Cardiac muscle cell (in vitro differentiated cells and primary cell): ENCODE measurements at regions not wholly inside any gene's neighbourhood (a gene's known extent, or its start where the extent isn't known, plus 50 kb on each side); places are given as distances from the start of the nearest gene placed in this dataset.

Source experiments
- DNase-seq, 2 donors: peaks; one replicate each; pipeline versions ENCODE4 v3.0.0 to v3.0.0-alpha.2; 2010 to 2017; ENCODE audit warnings: low read depth in 1 of 2, low spot score in 1 of 2
- H3K27ac ChIP-seq: fragments of 200-600 bp; sonication (generic); 2 replicates; pipeline ENCODE4 v1.5.1; 2016
- H3K27me3 ChIP-seq: fragments of 200-600 bp; sonication (generic); 2 replicates; pipeline ENCODE4 v1.6.0; 2016; ENCODE audit warnings: control low read depth
- H3K36me3 ChIP-seq: fragments of 200-600 bp; sonication (generic); 2 replicates; pipeline ENCODE4 v1.5.1; 2016; ENCODE audit warnings: control low read depth
- H3K4me1 ChIP-seq: fragments of 200-600 bp; sonication (generic); 2 replicates; pipeline ENCODE4 v1.8.1; 2017; ENCODE audit warnings: low read depth, mild to moderate bottlenecking, mixed run types
- H3K4me3 ChIP-seq: fragments of 200-600 bp; sonication (generic); 2 replicates; pipeline ENCODE4 v1.5.1; 2016; ENCODE audit warnings: mild to moderate bottlenecking
- H3K9me3 ChIP-seq: fragments of 200-600 bp; sonication (generic); 2 replicates; pipeline ENCODE4 v1.5.1; 2017; ENCODE audit warnings: low read depth, mild to moderate bottlenecking, control low read depth
- TF ChIP-seq, protein P1 (sequence below): IDR thresholded peaks from 2 replicates; pipeline ENCODE4 v1.5.1; 2012; ENCODE audit warnings: low read depth, mild to moderate bottlenecking, low read length

DNA sequence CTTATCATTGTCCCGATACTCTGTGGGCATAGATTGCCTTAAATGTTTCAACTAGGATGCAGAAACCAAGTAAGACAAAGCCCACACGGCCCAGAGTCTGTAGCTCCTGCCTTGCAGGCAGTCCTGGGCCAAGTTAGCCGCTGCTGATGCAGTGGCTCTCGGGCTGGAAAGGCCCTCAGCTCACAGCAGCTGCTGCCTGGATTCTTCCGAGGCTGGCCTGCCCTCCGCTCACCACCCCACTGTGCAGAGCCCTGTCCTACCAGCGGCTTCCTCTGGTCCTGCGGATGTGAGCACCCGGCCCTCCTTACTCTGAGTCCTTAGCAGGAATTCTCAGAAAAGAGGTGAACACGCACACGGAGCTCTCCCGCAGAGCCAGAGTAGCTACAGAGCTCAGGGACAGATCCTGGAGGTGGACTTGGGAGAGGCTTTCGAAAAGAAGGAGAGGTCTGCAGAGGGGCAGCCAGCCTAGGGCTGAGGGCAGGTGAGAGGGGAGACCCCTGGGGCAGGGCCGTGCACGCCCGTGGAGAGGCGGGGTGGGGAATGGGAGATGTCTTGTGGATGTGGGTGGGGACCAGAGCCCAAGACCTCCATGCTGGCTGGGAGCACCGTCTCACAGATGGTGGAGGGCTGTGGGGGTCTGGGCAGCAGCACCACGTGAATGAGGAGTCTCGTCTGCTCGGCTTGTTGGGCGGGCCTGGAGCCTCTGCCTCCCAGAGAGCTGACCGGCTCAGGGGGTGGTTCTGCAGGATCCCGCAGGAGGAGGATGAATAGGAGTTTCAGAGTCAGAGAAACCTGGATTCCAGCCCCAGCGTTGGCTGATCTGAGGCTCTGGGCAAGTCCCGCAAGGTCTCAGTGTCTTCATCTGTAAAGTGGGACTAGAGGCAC lies 117.4 kb upstream of the B3GAT1 start:
- H3K27me3 ChIP-seq: no peaks in the 10 kb centered on the region
- H3K4me1 ChIP-seq: no peaks in the 10 kb centered on the region
- TF ChIP-seq, protein P1, sequence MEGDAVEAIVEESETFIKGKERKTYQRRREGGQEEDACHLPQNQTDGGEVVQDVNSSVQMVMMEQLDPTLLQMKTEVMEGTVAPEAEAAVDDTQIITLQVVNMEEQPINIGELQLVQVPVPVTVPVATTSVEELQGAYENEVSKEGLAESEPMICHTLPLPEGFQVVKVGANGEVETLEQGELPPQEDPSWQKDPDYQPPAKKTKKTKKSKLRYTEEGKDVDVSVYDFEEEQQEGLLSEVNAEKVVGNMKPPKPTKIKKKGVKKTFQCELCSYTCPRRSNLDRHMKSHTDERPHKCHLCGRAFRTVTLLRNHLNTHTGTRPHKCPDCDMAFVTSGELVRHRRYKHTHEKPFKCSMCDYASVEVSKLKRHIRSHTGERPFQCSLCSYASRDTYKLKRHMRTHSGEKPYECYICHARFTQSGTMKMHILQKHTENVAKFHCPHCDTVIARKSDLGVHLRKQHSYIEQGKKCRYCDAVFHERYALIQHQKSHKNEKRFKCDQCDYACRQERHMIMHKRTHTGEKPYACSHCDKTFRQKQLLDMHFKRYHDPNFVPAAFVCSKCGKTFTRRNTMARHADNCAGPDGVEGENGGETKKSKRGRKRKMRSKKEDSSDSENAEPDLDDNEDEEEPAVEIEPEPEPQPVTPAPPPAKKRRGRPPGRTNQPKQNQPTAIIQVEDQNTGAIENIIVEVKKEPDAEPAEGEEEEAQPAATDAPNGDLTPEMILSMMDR: no peak
- H3K9me3 ChIP-seq: no peaks in the 10 kb centered on the region
- DNase-seq: no peak
- no peak overlapping the region for H3K27ac ChIP-seq
- no peaks in the 10 kb centered on the region for H3K36me3 ChIP-seq
- H3K4me3 ChIP-seq: no peak overlapping the region

DNA sequence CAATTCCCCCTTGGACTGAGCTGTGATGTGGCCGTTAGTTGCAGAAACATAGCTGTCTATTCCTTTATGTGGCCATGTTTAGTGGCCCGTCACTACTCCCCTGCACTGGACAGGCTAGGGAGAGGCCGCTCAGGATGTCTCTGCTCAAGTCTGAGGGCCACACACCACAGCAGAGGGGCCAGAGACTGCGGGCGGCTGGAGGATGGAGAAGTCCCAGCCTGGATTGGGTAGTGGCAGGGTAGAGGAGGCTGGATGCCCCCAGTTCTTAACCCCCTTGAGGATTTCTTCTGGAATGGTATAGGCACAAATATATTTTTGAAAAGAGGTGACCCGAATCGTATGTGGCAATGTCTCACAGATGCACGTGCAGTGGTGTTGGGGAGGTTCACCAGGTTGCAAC lies 116.4 kb upstream of the B3GAT1 start:
- TF ChIP-seq, protein P1: no peak
- H3K4me1 ChIP-seq: no peaks in the 10 kb centered on the region
- no peak overlapping the region for H3K4me3 ChIP-seq
- no peak overlapping the region for H3K27ac ChIP-seq
- no peak for DNase-seq
- H3K27me3 ChIP-seq: no peaks in the 10 kb centered on the region
- H3K36me3 ChIP-seq: no peaks in the 10 kb centered on the region
- H3K9me3 ChIP-seq: no peaks in the 10 kb centered on the region

DNA sequence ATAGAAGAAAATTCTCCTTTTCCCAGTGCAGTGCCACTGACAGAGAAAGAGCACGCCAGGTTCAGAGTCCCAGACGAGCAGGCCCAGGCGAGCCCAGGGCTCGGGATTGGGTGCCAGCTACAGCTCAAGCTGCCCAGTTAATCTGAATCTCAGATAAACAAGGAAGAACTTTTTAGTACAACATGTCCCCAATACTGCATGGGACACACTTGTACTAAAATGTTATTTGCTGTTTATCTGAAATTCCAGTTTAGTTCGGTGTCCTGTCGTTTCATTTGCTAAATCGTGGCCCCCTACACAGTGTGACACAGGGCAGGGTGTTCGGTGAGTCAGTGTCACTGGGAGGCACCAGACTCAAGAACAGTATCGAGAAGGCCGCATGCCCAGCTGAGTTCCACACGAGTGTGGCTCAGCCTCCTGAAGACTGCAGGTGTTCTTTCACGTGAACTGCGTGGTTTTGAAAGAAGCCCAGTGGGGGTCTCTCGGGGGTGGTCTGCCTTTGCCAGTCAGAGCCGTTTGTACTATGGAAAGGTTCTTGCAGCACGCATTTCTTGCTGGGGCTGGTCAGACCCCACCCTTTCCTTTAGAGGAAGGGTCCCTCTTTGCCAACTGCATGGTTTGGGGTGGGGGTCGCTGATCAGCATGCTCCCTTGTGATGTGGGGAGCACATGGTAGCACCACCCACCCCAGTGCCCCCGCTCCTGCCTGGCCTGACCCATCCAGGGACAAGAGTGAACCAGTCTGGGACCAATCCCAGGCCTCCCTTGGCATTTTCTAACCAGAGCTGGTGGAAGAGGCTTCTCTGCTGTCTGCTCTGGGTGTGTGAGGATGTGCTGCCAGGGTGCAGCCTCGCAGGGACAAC lies 115.6 kb upstream of the B3GAT1 start:
- TF ChIP-seq, protein P1: no peak
- H3K4me1 ChIP-seq: no peaks in the 10 kb centered on the region
- H3K9me3 ChIP-seq: no peaks in the 10 kb centered on the region
- H3K27me3 ChIP-seq: no peaks in the 10 kb centered on the region
- no peaks in the 10 kb centered on the region for H3K36me3 ChIP-seq
- no peak overlapping the region for H3K27ac ChIP-seq
- no peak overlapping the region for H3K4me3 ChIP-seq
- no peak for DNase-seq

DNA sequence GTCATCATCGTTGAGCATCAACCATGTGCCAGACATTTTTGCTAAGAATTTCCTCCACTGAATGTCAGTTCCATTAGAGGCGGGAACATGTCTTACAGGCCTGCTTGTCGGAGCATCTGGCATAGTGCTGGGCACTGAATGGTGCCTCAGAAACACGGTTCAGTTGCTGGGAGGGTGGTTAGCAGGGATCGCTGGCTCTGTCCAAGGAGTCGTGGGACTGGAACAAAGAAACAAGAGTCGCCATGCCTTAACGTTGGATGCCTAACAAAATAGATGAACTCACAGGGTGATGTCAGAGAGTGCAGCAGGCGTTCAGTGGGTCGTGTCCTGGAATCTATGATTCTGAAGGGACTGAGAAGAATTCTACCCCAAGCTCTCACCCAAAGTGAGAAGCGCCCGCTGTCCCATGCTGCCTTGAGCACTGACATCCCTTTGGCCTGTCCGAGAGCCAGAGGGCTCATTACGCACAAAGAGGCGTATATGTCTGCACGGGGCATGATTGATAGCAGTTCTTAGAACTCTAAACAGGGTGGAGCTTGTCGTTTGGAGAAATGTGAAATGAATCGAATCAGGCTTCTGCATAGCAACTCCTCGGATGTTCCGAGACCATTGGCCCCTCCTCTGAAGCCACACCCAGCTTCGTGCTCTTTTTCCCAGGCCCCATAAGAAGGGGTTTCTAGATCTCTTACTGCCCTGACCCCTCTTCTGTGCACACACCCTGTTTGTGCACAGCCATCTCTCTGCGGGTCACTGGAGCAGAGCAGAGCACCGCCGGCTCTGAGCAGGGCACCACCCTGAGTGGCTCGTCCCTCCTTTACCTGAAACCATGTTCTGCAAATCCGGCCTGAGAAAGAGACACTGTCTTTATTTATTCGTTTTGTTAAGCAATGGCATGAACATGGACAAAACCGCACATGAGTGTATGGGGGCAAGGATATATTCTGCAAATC lies 113.1 kb upstream of the B3GAT1 start:
- H3K4me3 ChIP-seq: no peak overlapping the region
- no peaks in the 10 kb centered on the region for H3K36me3 ChIP-seq
- H3K4me1 ChIP-seq: no peaks in the 10 kb centered on the region
- TF ChIP-seq, protein P1: no peak
- DNase-seq: no peak
- H3K9me3 ChIP-seq: no peaks in the 10 kb centered on the region
- no peak overlapping the region for H3K27ac ChIP-seq
- no peaks in the 10 kb centered on the region for H3K27me3 ChIP-seq

DNA sequence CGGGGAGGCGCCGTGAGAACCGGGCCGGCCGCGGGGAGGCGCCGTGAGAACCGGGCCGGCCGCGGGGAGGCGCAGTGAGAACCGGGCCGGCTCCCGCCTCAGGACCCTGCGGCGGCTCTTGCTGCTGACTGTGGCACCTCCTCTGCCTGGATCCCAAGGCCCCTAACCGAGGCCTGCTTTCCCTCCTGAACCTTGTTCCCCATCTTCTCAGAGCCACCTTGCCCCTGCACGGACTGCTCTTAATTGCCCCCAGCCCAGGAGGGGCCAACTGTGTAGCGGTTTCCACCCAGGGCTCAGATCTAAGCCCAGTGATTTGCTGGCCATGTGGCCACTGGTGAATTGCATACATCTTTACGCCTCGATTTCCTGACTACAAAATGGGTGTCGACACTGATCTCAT lies 112.2 kb upstream of the B3GAT1 start:
- Histone ChIP-seq H3K36me3 (no peaks in the 10 kb centered on the region), H3K4me3 (no peak overlapping the region), H3K27me3 (no peaks in the 10 kb centered on the region), H3K4me1 (no peaks in the 10 kb centered on the region), H3K27ac (no peak overlapping the region), H3K9me3 (no peaks in the 10 kb centered on the region)
- DNase-seq: no peak
- TF ChIP-seq, protein P1: no peak
